ENCODE measurements at regions not wholly inside any gene's neighbourhood (a gene's known extent, or its start where the extent isn't known, plus 50 kb on each side); places are given as distances from the start of the nearest gene placed in this dataset.
"Not testable (repeated sequence)": the region's sequence is repeated elsewhere in the genome, so short reads cannot be mapped to it uniquely, and the experiment has no call there.

- TF ChIP-seq EP300 (IDR thresholded peaks at IDR 0.05) (no peak), CTCF (IDR thresholded peaks at IDR 0.05) (no peak), POLR2A (IDR thresholded peaks at IDR 0.05) (no peak)
- Histone ChIP-seq H3K27me3 (no peaks in the 10 kb centered on the region), H3K27ac (no peak overlapping the region), H3K36me3 (no peaks in the 10 kb centered on the region), H3K4me1 (no peaks in the 10 kb centered on the region), H3K4me3 (no peak overlapping the region), H3K9me3 (peaks cover 0 to 3% (median 0%) of the 10 kb centered on the region in 4 donors)
- no peak for DNase-seq (ENCODE audit: low spot score in 2 of 2)
- 89 to 94% methylated on average over 1 of the region's 1 CpG for WGBS, 2 donors
Observed at GRCh38 chr12:102321305-102322082, 123.9 kb upstream of the PMCH start.

- Histone ChIP-seq H3K4me1 (no peaks in the 10 kb centered on the region), H3K4me3 (no peak overlapping the region), H3K36me3 (no peaks in the 10 kb centered on the region), H3K9me3 (peaks cover 0 to 3% (median 0%) of the 10 kb centered on the region in 4 donors), H3K27me3 (no peaks in the 10 kb centered on the region), H3K27ac (no peak overlapping the region)
- TF ChIP-seq CTCF (IDR thresholded peaks at IDR 0.05) (no peak), EP300 (IDR thresholded peaks at IDR 0.05) (no peak), POLR2A (IDR thresholded peaks at IDR 0.05) (no peak)
- 78 to 80% methylated on average over 4 of the region's 4 CpGs for WGBS, 2 donors
- DNase-seq (ENCODE audit: low spot score in 2 of 2), result no peak
Observed at GRCh38 chr12:102317155-102317554, 119.5 kb upstream of the PMCH start.

- H3K27me3 ChIP-seq, result no peaks in the 10 kb centered on the region
- no peaks in the 10 kb centered on the region for H3K4me1 ChIP-seq
- no peaks in the 10 kb centered on the region for H3K36me3 ChIP-seq
- peaks cover 0 to 3% (median 0%) of the 10 kb centered on the region in 4 donors for H3K9me3 ChIP-seq
- no peak for DNase-seq (ENCODE audit: low spot score in 2 of 2)
- TF ChIP-seq EP300 (IDR thresholded peaks at IDR 0.05) (no peak), POLR2A (IDR thresholded peaks at IDR 0.05) (no peak), CTCF (IDR thresholded peaks at IDR 0.05) (no peak)
- H3K4me3 ChIP-seq, result no peak overlapping the region
- H3K27ac ChIP-seq, result no peak overlapping the region
- 45 to 50% methylated on average over 2 of the region's 2 CpGs for WGBS, 2 donors
Observed at GRCh38 chr12:102316723-102317122, 119.1 kb upstream of the PMCH start.

- H3K4me1 ChIP-seq, result no peaks in the 10 kb centered on the region
- DNase-seq (ENCODE audit: low spot score in 2 of 2), result no peak
- TF ChIP-seq CTCF (IDR thresholded peaks at IDR 0.05) (no peak), POLR2A (IDR thresholded peaks at IDR 0.05) (no peak), EP300 (IDR thresholded peaks at IDR 0.05) (no peak)
- no peaks in the 10 kb centered on the region for H3K36me3 ChIP-seq
- H3K9me3 ChIP-seq, result no peaks in the 10 kb centered on the region
- 88 to 94% methylated on average over 2 of the region's 2 CpGs for WGBS, 2 donors
- H3K4me3 ChIP-seq, result no peak overlapping the region
- H3K27me3 ChIP-seq, result no peaks in the 10 kb centered on the region
- H3K27ac ChIP-seq, result no peak overlapping the region
Observed at GRCh38 chr12:102314821-102315220, 117.2 kb upstream of the PMCH start.

GRCh38 chr12:102313116-102313971 lies 115.7 kb upstream of the PMCH start:
- H3K27me3 ChIP-seq; DNase-seq (ENCODE audit: low spot score in 2 of 2); H3K27ac ChIP-seq; H3K4me3 ChIP-seq; H3K4me1 ChIP-seq; H3K9me3 ChIP-seq; H3K36me3 ChIP-seq: not testable (repeated sequence)
- WGBS, 2 donors, result 94 to 95% methylated on average over 32 of the region's 33 CpGs

Measured in tibial nerve (tissue), 4 donors.